ENCODE measurements at regions not wholly inside any gene's neighbourhood (a gene's known extent, or its start where the extent isn't known, plus 50 kb on each side); places are given as distances from the start of the nearest gene placed in this dataset.

DNA sequence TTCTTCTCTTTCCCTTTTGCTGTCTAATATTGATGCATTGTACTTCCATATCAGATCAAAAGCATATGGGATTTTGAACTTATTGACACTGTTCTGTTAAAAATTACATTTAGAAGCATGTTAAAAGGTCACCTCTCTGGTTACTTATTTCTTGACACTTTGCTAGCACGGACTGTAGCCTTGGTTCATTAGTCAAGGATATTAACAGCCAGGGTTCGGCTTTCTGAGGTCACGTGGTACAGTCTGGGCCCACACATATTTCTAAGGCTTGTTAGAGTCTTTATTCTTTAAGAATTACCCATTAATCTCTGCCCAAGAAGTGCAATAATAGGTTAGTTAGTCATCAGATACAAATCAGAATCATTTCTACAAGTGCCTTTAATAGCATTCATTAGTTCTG lies 1035.8 kb upstream of the FANCL start:
- TF ChIP-seq, protein P1, sequence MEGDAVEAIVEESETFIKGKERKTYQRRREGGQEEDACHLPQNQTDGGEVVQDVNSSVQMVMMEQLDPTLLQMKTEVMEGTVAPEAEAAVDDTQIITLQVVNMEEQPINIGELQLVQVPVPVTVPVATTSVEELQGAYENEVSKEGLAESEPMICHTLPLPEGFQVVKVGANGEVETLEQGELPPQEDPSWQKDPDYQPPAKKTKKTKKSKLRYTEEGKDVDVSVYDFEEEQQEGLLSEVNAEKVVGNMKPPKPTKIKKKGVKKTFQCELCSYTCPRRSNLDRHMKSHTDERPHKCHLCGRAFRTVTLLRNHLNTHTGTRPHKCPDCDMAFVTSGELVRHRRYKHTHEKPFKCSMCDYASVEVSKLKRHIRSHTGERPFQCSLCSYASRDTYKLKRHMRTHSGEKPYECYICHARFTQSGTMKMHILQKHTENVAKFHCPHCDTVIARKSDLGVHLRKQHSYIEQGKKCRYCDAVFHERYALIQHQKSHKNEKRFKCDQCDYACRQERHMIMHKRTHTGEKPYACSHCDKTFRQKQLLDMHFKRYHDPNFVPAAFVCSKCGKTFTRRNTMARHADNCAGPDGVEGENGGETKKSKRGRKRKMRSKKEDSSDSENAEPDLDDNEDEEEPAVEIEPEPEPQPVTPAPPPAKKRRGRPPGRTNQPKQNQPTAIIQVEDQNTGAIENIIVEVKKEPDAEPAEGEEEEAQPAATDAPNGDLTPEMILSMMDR (IDR thresholded peaks at IDR 0.05): no peak
- no peak for TF ChIP-seq POLR2AphosphoS5 (IDR thresholded peaks at IDR 0.05)
- TF ChIP-seq POLR2A (IDR thresholded peaks at IDR 0.05): no peak
